C4-2B (cell line): ENCODE measurements at regions not wholly inside any gene's neighbourhood (a gene's known extent, or its start where the extent isn't known, plus 50 kb on each side); places are given as distances from the start of the nearest gene placed in this dataset.

Experiments
- H3K27ac ChIP-seq: fragments of 450-650 bp; 2 replicates; pipeline ENCODE4 v1.5.1; 2017
- ZFX ChIP-seq: fragments of 450-650 bp; IDR thresholded peaks from 2 replicates; pipeline ENCODE4 v1.6.1; 2017
- TF ChIP-seq, protein P1 (sequence below): fragments of 450-650 bp; conservative IDR thresholded peaks from 2 replicates; pipeline ENCODE4 v1.5.1; 2017; ENCODE audit warnings: mild to moderate bottlenecking

DNA sequence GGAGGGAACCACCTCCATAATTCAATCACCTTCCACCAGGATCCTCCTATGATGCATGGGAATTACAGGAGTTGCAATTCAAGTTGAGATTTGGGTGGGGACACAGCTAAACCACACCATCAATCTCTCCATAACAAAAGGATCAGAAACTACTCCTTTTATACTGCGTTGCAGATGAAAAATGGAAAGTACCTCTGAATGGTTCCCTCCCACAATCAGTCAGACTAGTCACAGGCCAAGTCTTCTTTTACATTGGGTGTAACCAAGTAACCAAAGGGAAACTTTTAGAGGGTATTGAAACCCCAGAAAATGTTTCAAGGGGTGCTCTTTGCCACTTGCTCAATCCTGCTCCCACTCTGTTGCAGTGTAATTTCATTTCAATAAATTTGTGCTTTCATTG is 504.3 kb upstream of the CNTN3 start:
- no peak overlapping the region for H3K27ac ChIP-seq
- TF ChIP-seq, protein P1, sequence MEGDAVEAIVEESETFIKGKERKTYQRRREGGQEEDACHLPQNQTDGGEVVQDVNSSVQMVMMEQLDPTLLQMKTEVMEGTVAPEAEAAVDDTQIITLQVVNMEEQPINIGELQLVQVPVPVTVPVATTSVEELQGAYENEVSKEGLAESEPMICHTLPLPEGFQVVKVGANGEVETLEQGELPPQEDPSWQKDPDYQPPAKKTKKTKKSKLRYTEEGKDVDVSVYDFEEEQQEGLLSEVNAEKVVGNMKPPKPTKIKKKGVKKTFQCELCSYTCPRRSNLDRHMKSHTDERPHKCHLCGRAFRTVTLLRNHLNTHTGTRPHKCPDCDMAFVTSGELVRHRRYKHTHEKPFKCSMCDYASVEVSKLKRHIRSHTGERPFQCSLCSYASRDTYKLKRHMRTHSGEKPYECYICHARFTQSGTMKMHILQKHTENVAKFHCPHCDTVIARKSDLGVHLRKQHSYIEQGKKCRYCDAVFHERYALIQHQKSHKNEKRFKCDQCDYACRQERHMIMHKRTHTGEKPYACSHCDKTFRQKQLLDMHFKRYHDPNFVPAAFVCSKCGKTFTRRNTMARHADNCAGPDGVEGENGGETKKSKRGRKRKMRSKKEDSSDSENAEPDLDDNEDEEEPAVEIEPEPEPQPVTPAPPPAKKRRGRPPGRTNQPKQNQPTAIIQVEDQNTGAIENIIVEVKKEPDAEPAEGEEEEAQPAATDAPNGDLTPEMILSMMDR = no peak
- no peak for TF ChIP-seq ZFX

DNA sequence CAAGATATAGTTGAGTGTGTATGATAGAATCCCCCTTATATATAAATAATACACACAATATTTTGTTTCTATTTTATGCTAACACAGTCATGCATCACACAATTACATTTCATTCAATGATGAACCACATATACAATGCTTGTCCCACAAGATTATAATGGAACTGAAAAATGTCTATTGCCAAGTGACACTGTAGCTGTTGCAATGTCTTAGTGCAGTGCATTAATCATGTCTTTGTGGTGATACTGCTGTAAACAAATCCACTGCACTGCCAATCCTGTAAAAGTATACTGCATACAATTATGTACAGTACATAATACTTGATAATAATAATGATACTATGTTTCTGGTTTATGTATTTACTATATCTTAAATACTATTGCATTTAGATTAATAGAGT is 512.1 kb upstream of the CNTN3 start:
- TF ChIP-seq ZFX = no peak
- TF ChIP-seq, protein P1 = no peak
- no peak overlapping the region for H3K27ac ChIP-seq

- no peak overlapping the region for H3K27ac ChIP-seq
- TF ChIP-seq ZFX = no peak
- TF ChIP-seq, protein P1 = no peak
These were observed 514.6 kb upstream of the CNTN3 start for GRCh38 chr3:75129101-75129500.

DNA sequence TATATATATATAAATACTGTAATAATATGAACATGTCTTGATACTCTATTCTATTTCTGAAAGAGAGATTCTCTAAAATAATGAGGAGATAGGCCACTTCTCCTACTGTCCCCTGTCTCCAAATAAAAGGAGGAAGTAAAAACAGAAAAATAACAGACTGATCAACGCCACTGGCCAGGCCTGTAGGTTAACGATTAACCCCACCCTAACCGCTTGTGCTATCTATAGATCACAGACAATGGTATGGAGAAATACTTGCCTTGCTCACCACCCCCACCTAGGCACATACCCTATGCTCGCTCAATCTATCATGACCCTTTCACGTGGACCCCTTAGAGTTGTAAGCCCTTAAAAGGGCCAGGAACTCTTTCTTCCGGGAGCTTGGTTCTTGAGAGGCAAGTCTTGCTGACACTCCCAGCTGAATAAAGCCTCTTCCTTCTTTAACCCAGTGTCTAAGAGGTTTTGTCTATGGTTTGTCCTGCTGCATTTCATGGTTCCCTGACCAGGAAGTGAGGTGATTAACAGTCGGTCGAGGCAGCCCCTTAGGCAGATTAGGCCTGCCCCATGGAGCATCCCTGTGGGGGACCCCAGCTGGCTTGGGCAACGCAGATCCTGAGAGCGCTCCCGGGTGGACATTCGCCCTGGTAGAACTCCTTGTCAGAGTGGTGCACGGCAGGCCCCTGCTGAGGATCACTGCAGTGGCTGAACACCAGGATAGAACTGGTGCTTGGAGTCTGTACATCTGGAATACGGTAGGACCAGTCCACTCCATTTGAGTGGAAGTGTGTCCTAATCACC is 521.8 kb upstream of the CNTN3 start:
- TF ChIP-seq, protein P1 = no peak
- no peak for TF ChIP-seq ZFX
- no peak overlapping the region for H3K27ac ChIP-seq

- TF ChIP-seq ZFX = no peak
- TF ChIP-seq, protein P1 = no peak
- H3K27ac ChIP-seq = no peak overlapping the region
These were observed 523.9 kb upstream of the CNTN3 start for GRCh38 chr3:75138345-75138744.

DNA sequence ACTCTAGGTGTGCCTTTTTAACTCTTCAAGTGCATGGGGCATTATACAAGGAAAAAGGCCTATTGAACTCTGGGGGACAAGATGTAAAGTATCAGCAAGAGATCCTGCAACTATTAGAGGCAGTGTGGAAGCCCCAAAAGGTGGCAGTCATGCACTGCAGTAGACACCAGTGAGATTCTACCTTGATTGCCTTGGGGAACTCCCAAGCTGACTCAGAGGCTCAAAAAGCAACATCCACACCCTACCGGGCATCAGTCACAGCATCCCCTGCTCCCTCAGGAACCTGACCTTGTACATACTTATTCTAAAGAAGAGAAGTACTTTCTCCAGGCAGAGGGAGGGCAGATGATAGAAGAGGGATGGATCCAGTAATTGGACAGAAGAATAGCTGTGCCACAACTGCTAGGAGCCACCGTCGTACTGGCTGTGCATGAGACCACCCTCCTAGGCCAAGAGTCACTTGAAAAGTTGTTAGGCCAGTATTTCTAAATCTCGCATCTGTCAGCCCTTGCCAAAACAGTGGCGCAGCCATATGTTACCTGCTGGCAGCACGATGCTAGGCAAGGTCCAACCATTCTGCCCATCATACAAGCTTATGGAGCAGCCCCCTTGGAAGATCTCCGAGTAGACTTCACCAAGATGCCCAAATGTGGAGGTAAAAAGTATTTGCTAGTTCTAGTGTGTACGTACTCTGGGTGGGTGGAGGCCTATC is 523.1 kb upstream of the FRG2C start:
- no peak overlapping the region for H3K27ac ChIP-seq
- TF ChIP-seq, protein P1 = no peak
- TF ChIP-seq ZFX = no peak

DNA sequence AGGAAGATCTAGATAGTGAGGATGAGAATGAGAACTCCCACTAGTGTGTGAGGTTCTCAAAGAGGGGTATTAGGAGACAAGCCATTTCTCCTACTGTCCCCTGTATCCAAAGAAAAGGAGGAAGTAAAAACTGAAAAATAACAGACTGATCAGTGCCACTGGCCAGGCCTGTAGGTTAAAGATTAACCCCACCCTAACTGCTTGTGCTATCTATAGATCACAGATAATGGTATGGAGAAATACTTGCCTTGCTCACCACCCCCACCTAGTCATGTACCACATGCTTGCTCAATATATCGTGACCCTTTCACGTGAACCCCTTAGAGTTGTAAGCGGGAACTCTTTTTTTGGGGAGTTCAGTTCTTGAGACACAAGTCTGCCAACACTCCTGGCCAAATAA is 519.7 kb upstream of the FRG2C start:
- TF ChIP-seq, protein P1 = no peak
- no peak for TF ChIP-seq ZFX
- H3K27ac ChIP-seq = no peak overlapping the region
